K562 (cell line): ENCODE measurements at regions not wholly inside any gene's neighbourhood (a gene's known extent, or its start where the extent isn't known, plus 50 kb on each side); places are given as distances from the start of the nearest gene placed in this dataset.

Experiments
- ARID1B ChIP-seq: fragments of 450-650 bp; IDR thresholded peaks from 2 replicates; pipeline ENCODE4 v1.6.1; 2016; ENCODE audit warnings: antibody characterized with exemption, mild to moderate bottlenecking, inconsistent platforms
- CREB3 ChIP-seq: fragments of 450-650 bp; conservative IDR thresholded peaks from 2 replicates; pipeline ENCODE4 v1.6.1; 2016; ENCODE audit warnings: missing genetic modification characterization, low read depth, mild to moderate bottlenecking, missing compliant biosample characterization, moderate library complexity
- CXXC5 ChIP-seq: fragments of 250-450 bp; sonication (Bioruptor Pico); IDR thresholded peaks from 2 replicates; pipeline ENCODE4 v1.8.0; 2022; ENCODE audit warnings: inconsistent platforms, mild to moderate bottlenecking, moderate library complexity
- EGR1 ChIP-seq: fragments of 450-650 bp; conservative IDR thresholded peaks from 2 replicates; pipeline ENCODE4 v1.6.1; 2017; ENCODE audit warnings: mild to moderate bottlenecking
- EWSR1 ChIP-seq: fragments of 450-650 bp; IDR thresholded peaks from 2 replicates; pipeline ENCODE4 v1.6.1; 2018; ENCODE audit warnings: borderline replicate concordance, mild to moderate bottlenecking, low read depth, moderate library complexity; ENCODE audit not compliant: partially characterized antibody
- FOXA1 ChIP-seq: fragments of 450-650 bp; IDR thresholded peaks from 2 replicates; pipeline ENCODE4 v1.6.1; 2016; ENCODE audit warnings: mild to moderate bottlenecking, borderline replicate concordance
- FOXP1 ChIP-seq: sonication (generic); formaldehyde crosslinking; IDR thresholded peaks from 2 replicates; pipeline ENCODE4 v1.8.0; 2022; ENCODE audit warnings: mild to moderate bottlenecking, missing genetic modification reagents
- HDGF ChIP-seq: fragments of 450-650 bp; IDR thresholded peaks from 2 replicates; pipeline ENCODE4 v1.6.1; 2016
- KLF16 ChIP-seq: IDR thresholded peaks from 2 replicates; pipeline ENCODE4 v1.6.1; 2016; ENCODE audit warnings: antibody characterized with exemption
- LCOR ChIP-seq: sonication (generic); formaldehyde crosslinking; IDR thresholded peaks from 2 replicates; pipeline ENCODE4 v1.8.0; 2022; ENCODE audit warnings: mild to moderate bottlenecking, missing genetic modification reagents
- MCM3 ChIP-seq: fragments of 450-650 bp; IDR thresholded peaks from 2 replicates; pipeline ENCODE4 v1.6.1; 2016
- PHF21A ChIP-seq: fragments of 450-650 bp; IDR thresholded peaks from 2 replicates; pipeline ENCODE4 v1.6.1; 2017; ENCODE audit warnings: low read depth, borderline replicate concordance
- PHF8 ChIP-seq: fragments of 200-600 bp; sonication (generic); IDR thresholded peaks from 2 replicates; pipeline ENCODE4 v1.6.1; 2012; ENCODE audit warnings: mixed run types, mild to moderate bottlenecking, inconsistent platforms, low read length, moderate library complexity, borderline replicate concordance
- RBM25 ChIP-seq: fragments of 200-400 bp; formaldehyde crosslinking; IDR thresholded peaks from 2 replicates; pipeline ENCODE4 v1.6.1; 2018; ENCODE audit warnings: low read length, low read depth, moderate library complexity; ENCODE audit not compliant: severe bottlenecking
- TAL1 ChIP-seq: fragments of 450-650 bp; IDR thresholded peaks from 2 replicates; pipeline ENCODE4 v1.6.1; 2016; ENCODE audit warnings: mild to moderate bottlenecking
- ZNF232 ChIP-seq: sonication (generic); formaldehyde crosslinking; IDR thresholded peaks from 2 replicates; pipeline ENCODE4 v1.8.0; 2022; ENCODE audit warnings: mild to moderate bottlenecking, missing genetic modification reagents
- ZNF592 ChIP-seq: fragments of 450-650 bp; IDR thresholded peaks from 2 replicates; pipeline ENCODE4 v1.6.1; 2017; ENCODE audit warnings: antibody characterized with exemption, mild to moderate bottlenecking

- 0 out of 2 replicates have a peak, but pooled peaks have one; percentile 61 for TF ChIP-seq ZNF592
- no peak for TF ChIP-seq HDGF
- peak; percentile 27; the same call in 1 of the 2 replicates for TF ChIP-seq CXXC5
- TF ChIP-seq PHF21A = no peak
- no peak for TF ChIP-seq EGR1
- TF ChIP-seq FOXA1 = no peak
- TF ChIP-seq MCM3 = no peak
- no peak for TF ChIP-seq EWSR1
- peak; percentile 34; the same call in 1 of the 2 replicates for TF ChIP-seq KLF16
- no peak for TF ChIP-seq LCOR (CRISPR knock-in tag)
- no peak for TF ChIP-seq PHF8
- TF ChIP-seq FOXP1 (CRISPR knock-in tag) = no peak
- no peak for TF ChIP-seq CREB3 (tag)
- peak; percentile 76 for TF ChIP-seq RBM25
- no peak for TF ChIP-seq ZNF232 (CRISPR knock-in tag)
- peak; percentile 42; the same call in 1 of the 2 replicates for TF ChIP-seq TAL1
- peak; percentile 74 for TF ChIP-seq ARID1B
Observed at GRCh38 chr7:93006480-93007095, 111.2 kb downstream of the SAMD9 start (continued).
